Activated CD8-positive, alpha-beta memory T cell treated with anti-CD3 and anti-CD28 coated beads, Interleukin-2, amount 10 ng/mL, durations not matched to agents 7 days and 5 days (primary cell): ENCODE measurements at regions not wholly inside any gene's neighbourhood (a gene's known extent, or its start where the extent isn't known, plus 50 kb on each side); places are given as distances from the start of the nearest gene placed in this dataset.

Source experiments
- ATAC-seq: fragments of 150-1000 bp; cut with Tn5 transposase; one replicate; pipeline ENCODE4 v1.10.0; 2021; ENCODE audit warnings: moderate library complexity
- CTCF ChIA-PET: fragments of 350-600 bp; sonication (Branson Sonifier 250); formaldehyde crosslinking; loops from one replicate; lab custom pipeline; 2021; ENCODE audit warnings: antibody characterized with exemption; lab: Charles Lee
- DNase-seq: peaks from one replicate; pipeline ENCODE4 v3.0.0-alpha.2; 2020
- H3K27ac Mint-ChIP-seq: one replicate; pipeline ENCODE4 v1.8.0; 2021; ENCODE audit warnings: mild to moderate bottlenecking, mixed read lengths
- H3K27me3 Mint-ChIP-seq: one replicate; pipeline ENCODE4 v1.8.0; 2021; ENCODE audit warnings: mixed read lengths
- H3K36me3 Mint-ChIP-seq: one replicate; pipeline ENCODE4 v1.8.0; 2021; ENCODE audit warnings: mild to moderate bottlenecking, mixed read lengths
- H3K4me1 Mint-ChIP-seq: one replicate; pipeline ENCODE4 v1.8.0; 2021; ENCODE audit warnings: mixed read lengths
- H3K4me3 Mint-ChIP-seq: one replicate; pipeline ENCODE4 v1.8.0; 2021; ENCODE audit warnings: mild to moderate bottlenecking, moderate library complexity, mixed read lengths
- H3K9me3 Mint-ChIP-seq: one replicate; pipeline ENCODE4 v1.8.0; 2022; ENCODE audit warnings: low read depth, mixed read lengths

- DNase-seq (no peak), ATAC-seq (no peak)
- no peak overlapping the region for H3K27ac Mint-ChIP-seq
- peaks cover 10% of the 10 kb centered on the region for H3K4me1 Mint-ChIP-seq
- H3K9me3 Mint-ChIP-seq = peaks cover 16% of the 10 kb centered on the region
- CTCF ChIA-PET = interaction anchor here (0.6 to 1.6 kb wide), 2 partner anchors 19 to 287 kb away, joined by 3 to 9 read pairs; no protein-coding TSS in a partner anchor
- H3K36me3 Mint-ChIP-seq = peaks cover 14% of the 10 kb centered on the region
- H3K4me3 Mint-ChIP-seq = no peak overlapping the region
- no peaks in the 10 kb centered on the region for H3K27me3 Mint-ChIP-seq
Observed at GRCh38 chr12:104399740-104400612, 56.8 kb upstream of the CHST11 start.

- CTCF ChIA-PET = interaction anchor here (1.6 kb wide), 1 partner anchor 21 kb away, joined by 4 read pairs; no protein-coding TSS in a partner anchor
- H3K9me3 Mint-ChIP-seq = peaks cover 10% of the 10 kb centered on the region
- peaks cover 8% of the 10 kb centered on the region for H3K36me3 Mint-ChIP-seq
- H3K4me3 Mint-ChIP-seq = no peak overlapping the region
- peaks cover 10% of the 10 kb centered on the region for H3K4me1 Mint-ChIP-seq
- ATAC-seq (no peak), DNase-seq (no peak)
- no peak overlapping the region for H3K27ac Mint-ChIP-seq
- no peaks in the 10 kb centered on the region for H3K27me3 Mint-ChIP-seq
Observed at GRCh38 chr12:104402630-104403029, 54.1 kb upstream of the CHST11 start.

- ATAC-seq (no peak), DNase-seq (no peak)
- Mint-ChIP-seq H3K4me1 (peaks cover 8% of the 10 kb centered on the region), H3K27me3 (no peaks in the 10 kb centered on the region), H3K4me3 (no peak overlapping the region), H3K9me3 (peaks cover 8% of the 10 kb centered on the region), H3K36me3 (peaks cover 6% of the 10 kb centered on the region), H3K27ac (no peak overlapping the region)
- CTCF ChIA-PET = no interaction called here
Observed at GRCh38 chr12:104404781-104405180, 52.0 kb upstream of the CHST11 start.

- no peaks in the 10 kb centered on the region for H3K27me3 Mint-ChIP-seq
- H3K4me3 Mint-ChIP-seq = no peak overlapping the region
- ATAC-seq (no peak), DNase-seq (no peak)
- H3K4me1 Mint-ChIP-seq = no peaks in the 10 kb centered on the region
- peaks cover 2% of the 10 kb centered on the region for H3K9me3 Mint-ChIP-seq
- CTCF ChIA-PET = interaction anchor here (1.2 kb wide), 1 partner anchor 15 kb away, joined by 3 read pairs; no protein-coding TSS in a partner anchor
- peaks cover 2% of the 10 kb centered on the region for H3K36me3 Mint-ChIP-seq
- no peak overlapping the region for H3K27ac Mint-ChIP-seq
Observed at GRCh38 chr12:104406164-104406563, 50.6 kb upstream of the CHST11 start.
